ENCODE measurements at regions not wholly inside any gene's neighbourhood (a gene's known extent, or its start where the extent isn't known, plus 50 kb on each side); places are given as distances from the start of the nearest gene placed in this dataset.
A peak's percentile ranks its signal among the peaks of the same experiment; 100 is the strongest.

- DNase-seq (ENCODE audit: insufficient read length, low spot score) (no peak), FAIRE-seq (no peak)
- TF ChIP-seq CTCF (IDR thresholded peaks at IDR 0.05; ENCODE audit: insufficient read depth, missing control alignments), result no peak
Measured at GRCh38 chrX:115929480-115929879, 241.1 kb upstream of the AGTR2 start.

DNA sequence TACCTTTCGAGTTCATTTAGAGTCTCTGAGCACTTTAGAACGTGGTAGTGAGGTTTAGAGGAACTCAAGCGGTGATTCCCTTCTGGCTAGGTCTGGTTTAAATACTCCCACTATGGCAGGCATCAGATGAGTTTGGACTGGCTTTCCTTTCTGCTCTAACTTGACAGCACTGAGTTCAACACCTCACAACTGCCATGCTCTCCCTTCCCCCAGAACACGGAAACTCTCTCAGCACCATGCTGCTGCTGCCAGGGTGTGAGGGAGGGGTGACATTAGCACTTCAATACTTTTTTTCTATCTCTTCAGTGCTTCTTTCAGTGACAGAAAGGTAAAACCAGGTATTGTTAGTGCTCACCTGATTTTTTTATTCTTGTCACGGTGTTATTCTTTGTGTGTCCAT lies 234.5 kb upstream of the AGTR2 start:
- TF ChIP-seq CTCF (IDR thresholded peaks at IDR 0.05; ENCODE audit: insufficient read depth, missing control alignments), result no peak
- no peak for FAIRE-seq
- no peak for DNase-seq (ENCODE audit: insufficient read length, low spot score)

DNA sequence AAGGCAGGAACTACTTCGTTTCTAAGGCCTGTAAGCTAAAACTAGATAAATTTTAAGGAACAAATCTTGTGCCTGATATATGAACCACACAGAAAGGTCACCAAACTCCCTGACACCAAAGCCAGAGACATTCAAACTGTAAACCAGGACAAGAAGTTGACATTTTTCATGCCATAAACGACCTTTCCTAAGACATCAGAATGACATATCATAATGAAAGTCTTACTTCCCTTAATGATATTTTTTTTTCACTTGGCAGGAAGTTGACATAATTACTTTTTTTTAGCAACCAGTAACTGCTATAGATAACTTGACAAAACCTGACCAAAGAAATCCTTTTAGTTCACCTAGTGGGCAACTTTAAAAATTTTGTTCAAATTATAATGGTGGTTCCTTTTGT lies 231.5 kb upstream of the AGTR2 start:
- FAIRE-seq (no peak), DNase-seq (ENCODE audit: insufficient read length, low spot score) (no peak)
- TF ChIP-seq CTCF (IDR thresholded peaks at IDR 0.05; ENCODE audit: insufficient read depth, missing control alignments), result no peak

GRCh38 chrX:115939636-115940160 lies 230.8 kb upstream of the AGTR2 start:
- no peak for DNase-seq (ENCODE audit: insufficient read length, low spot score)
- TF ChIP-seq CTCF (IDR thresholded peaks at IDR 0.05; ENCODE audit: insufficient read depth, missing control alignments), result no peak
- FAIRE-seq, result no peak

GRCh38 chrX:115940348-115940747 lies 230.2 kb upstream of the AGTR2 start:
- no peak for TF ChIP-seq CTCF (IDR thresholded peaks at IDR 0.05; ENCODE audit: insufficient read depth, missing control alignments)
- FAIRE-seq, result no peak
- no peak for DNase-seq (ENCODE audit: insufficient read length, low spot score)

DNA sequence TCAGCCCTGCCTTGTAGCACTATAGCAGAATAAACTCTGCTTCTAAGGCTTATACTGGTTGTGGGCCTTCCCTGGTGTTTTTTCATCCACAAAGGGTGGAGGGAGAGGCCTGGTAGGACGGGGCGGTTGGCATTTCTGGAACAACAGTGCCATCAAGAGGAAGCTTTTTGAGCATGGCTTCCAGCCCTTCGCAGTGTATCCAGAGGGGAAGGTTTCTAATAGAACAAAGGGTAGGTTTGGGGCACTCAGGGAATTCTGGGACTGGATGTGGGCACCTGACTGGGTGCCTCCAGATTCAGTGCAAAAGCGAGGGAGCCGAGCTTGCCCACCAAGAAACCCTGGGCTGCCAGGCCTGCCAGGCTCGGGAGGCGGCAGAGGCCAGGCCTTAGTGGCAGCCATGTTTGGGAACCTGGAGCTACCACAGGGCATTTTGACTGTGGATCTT lies 229.6 kb upstream of the AGTR2 start:
- DNase-seq (ENCODE audit: insufficient read length, low spot score), result no peak
- FAIRE-seq, result no peak
- peak; percentile 20 for TF ChIP-seq CTCF (IDR thresholded peaks at IDR 0.05; ENCODE audit: insufficient read depth, missing control alignments)

- FAIRE-seq (no peak), DNase-seq (ENCODE audit: insufficient read length, low spot score) (no peak)
- TF ChIP-seq CTCF (IDR thresholded peaks at IDR 0.05; ENCODE audit: insufficient read depth, missing control alignments), result no peak
Measured at GRCh38 chrX:115941388-115941787, 229.2 kb upstream of the AGTR2 start.
